SKM-1 (cell line): ENCODE measurements at regions not wholly inside any gene's neighbourhood (a gene's known extent, or its start where the extent isn't known, plus 50 kb on each side); places are given as distances from the start of the nearest gene placed in this dataset.

Source experiments
- DNase-seq: peaks from one replicate; lab custom pipeline; 2025; ENCODE audit not compliant: unreplicated experiment; lab: John Stamatoyannopoulos, UW

DNA sequence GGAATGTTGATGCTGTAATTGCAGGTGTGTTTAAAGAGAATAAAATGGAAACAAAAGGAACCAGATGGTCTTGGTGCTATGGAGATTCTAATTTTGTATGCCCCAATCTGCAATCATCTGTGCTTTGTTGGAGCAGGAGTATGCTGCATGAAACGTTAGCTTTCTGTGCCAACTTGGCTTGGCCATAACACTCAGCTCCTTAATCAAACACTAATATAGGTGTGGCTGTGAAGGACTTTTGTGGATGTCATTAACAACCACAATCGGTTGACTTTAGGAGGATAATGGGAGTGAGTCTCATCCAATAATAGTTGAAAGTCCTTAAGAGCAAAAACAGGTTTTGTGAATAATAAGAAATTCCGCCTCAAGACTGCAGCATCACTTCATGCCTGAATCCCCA lies 399.2 kb downstream of the NLGN4X start:
- no peak for DNase-seq

DNA sequence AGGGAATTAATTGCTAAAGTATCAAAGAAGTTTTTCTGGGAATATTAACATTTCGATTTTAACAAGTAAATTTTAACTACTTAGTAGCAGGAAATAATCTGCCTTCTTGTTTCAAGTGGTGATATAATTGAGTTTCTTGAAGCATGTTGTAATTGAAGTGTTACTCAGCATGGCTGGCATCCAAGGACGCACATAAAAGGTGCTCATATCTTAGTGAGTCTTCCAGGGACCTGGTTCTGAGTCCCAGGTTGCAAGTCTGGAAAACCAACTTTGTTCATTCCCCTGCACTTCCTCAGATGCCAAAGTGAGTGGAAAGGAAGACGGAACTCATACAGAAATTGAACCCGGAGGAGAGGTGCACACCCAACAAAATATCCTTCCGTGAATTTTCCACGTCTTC lies 399.6 kb downstream of the NLGN4X start:
- no peak for DNase-seq

DNA sequence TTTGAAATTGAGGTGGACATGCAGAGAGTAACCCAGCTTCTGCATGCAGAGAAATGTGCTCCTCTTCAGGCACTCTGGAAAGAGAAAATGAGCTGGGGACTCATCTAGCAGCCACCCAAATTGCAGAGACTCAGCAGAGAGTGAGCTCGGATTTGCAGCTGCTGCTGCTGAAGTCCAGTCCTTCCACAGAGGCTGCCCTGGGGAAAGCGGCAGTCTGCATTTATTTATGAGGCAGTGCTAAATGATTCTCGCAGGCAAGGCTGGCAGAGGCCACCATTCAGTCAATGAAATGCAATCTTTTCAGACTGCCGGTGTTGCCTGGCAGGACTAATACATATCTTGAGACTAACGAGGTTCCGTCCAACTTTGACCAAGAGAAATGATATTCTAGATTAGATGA lies 404.8 kb downstream of the NLGN4X start:
- no peak for DNase-seq

DNA sequence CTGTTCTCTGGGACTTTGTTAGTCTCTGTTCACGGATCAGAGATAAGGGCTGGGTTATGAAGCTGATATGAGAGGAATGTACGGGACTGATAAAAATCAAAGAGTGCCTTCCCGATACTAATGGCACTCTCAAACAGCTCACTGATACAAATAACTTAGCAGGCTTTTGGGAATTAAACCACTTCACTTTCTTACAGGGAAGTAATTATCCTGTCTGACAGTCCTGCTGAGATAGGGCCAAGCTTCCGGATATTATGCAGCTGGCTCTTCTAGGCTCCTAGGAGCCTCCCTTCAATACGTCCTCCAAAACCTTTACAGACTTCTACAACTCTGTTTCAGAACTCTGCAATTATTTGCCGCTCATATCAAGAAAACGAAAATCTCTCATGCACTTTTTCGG lies 418.0 kb downstream of the NLGN4X start:
- no peak for DNase-seq

DNA sequence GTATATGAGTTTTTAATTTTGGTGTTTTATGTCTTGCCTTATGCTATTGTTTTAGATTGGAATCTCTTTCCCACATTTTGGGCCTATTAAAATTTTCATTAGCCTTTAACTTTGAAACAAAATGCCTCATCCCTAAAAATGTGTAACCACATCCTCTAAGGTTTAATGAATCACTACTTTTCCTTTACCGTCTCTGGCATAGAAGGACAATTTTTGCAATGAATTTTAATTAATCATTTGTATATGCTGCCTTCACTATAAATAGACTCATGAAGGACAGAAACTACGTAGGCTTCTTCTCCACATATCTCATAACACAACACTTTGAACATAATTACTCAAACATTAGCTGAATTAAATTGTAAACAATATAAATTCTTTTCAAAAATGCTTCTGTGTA lies 421.5 kb downstream of the NLGN4X start:
- no peak for DNase-seq

GRCh38 chrX:5802391-5802790 lies 426.3 kb downstream of the NLGN4X start:
- DNase-seq = no peak

- DNase-seq = no peak
Measured at GRCh38 chrX:5791721-5792120, 436.9 kb downstream of the NLGN4X start.

GRCh38 chrX:5788910-5789309 lies 439.8 kb downstream of the NLGN4X start:
- DNase-seq = no peak

GRCh38 chrX:5780821-5781220 lies 447.8 kb downstream of the NLGN4X start:
- DNase-seq = no peak

DNA sequence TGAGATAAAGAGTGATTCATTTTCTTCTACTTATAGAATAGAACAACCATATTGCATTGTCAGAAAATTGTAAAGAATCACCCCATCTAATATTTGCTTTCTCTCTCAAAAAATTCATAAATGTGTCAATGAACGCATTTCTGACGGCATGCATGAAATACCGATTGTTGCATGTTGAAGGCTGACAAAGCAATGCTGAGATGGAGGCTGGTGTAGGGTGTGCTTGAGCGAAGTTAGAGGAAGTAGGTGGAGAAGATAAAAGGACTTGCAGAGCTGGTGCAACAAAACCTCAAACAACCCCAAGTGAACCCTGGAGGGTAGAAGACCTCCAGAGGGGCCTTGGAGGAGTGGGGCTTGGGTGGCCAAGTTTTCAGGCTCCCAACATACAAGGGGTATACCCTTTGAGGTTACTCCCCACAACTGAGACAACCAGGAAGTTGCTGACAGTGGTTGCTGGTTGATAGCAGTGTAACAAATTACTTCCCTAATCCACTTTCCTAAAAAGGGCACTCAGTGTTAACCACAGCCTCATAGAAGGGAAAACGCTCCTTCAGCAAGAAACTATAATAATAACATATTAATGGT lies 452.7 kb downstream of the NLGN4X start:
- peak; percentile 68 for DNase-seq

GRCh38 chrX:5774446-5774845 lies 454.2 kb downstream of the NLGN4X start:
- no peak for DNase-seq

- DNase-seq = no peak
Measured at GRCh38 chrX:5771441-5771840, 457.2 kb downstream of the NLGN4X start.

DNA sequence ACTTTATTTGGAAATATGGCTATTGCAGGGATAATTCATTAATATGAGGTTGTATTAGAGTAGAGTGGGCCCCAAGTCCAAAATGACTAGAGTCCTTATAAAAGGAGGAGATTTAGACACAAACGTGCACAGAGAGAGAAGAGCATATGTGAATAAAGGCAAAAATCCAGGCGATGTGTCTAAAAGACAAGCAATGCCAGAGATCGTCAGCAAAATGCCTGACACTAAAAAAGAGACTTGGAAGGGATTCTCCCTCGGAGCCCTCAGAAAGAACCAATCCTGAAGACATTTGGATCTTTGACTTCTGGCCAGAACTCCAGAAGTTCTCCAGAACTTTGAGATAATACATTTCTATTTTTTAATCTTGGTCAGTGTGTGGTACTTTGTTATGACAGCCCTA lies 472.1 kb downstream of the NLGN4X start:
- no peak for DNase-seq

- no peak for DNase-seq
Measured at GRCh38 chrX:5753291-5753690, 475.4 kb downstream of the NLGN4X start.

DNA sequence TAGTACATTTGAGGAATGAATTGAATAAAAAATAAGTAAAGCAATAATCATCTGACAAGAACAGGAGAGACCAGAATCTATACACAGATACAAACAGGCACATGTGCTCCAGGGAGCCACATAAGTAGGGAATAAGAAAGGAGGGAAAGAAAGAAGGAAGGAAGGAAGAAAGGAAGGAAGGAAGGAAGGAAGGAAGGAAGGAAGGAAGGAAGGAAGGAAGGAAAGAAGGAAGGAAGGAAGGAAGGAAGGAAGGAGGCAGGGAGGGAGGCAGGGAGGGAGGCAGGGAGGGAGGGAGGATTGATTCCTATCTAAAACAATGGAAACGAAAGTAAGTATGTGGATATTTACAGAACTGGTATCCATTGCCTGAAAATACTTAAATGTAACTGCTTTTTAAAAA lies 475.8 kb downstream of the NLGN4X start:
- no peak for DNase-seq

- no peak for DNase-seq
Measured at GRCh38 chrX:5748586-5749150, 480.0 kb downstream of the NLGN4X start.

DNA sequence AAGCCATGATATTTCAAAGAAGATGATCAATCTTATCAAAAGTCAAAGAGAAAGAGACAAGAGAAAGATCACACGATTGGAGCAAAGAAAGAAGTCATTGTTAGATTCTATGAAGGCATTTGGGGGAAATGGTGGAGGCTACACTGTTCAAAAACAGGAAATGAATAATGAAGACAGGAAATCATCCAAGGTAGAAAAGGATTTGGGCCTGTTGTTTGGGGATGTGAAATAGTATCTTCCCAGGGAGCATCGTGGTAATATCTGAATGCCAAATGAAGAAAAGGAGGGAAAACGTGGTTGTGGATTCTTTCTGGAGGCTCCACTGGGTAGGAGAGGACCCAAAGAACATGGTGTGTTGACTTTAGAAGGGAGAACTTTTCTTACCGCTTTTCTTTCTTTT lies 482.4 kb downstream of the NLGN4X start:
- no peak for DNase-seq

GRCh38 chrX:5733501-5733900 lies 495.2 kb downstream of the NLGN4X start:
- no peak for DNase-seq

DNA sequence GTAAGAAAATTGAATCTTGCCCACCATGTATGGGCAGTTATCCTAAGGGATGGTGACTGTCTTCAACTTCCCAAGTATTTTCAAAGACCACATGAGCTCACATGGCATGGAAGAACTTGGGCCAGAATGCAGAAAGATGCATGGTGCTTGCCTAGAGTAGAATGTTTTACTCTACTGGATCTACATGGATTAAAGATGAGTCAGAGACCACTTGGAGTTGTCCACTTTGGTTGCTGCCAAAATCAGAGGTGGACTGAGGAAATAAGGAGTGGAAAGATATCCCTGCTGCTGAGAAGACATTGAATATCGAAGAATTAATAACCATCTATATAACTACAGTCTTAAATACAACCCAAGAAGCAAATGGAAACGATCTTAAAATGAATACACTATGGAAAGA lies 498.1 kb downstream of the NLGN4X start:
- DNase-seq = no peak

DNA sequence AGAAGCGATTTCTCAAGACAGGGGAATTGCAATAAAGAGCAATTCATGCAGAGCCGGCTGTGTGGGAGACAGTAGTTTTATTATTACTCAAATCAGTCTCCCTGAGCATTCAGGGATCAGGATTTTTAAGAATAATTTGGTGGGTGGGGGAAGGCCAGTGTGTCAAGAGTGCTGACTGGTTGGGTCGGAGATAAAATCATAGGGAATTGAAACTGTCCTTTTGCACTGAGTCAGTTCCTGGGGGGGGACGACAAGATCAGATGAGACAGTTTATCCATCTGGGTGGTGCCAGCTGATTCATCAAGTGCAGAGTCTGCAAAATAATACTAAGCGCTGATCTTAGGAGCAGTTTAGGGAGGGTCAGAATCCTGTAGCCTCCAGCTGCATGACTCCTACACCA lies 502.4 kb downstream of the NLGN4X start:
- no peak for DNase-seq

DNA sequence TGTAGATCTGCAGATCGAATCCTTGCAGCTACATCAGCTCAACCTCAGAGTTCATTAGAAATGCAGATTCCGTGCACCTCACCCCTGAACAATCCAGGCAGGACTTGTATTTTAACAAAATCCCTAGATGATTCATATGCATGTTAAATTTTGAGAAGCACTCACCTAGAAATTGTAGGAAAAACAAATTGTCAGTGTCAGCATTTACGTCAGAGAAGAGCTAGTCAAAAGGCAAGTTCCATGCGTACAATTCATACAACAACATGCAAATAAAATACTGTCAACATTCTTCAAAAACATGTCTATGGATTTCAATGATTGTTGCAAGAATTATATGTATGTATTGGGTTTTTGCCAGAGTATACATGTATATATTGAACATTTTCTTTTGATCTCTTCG lies 504.5 kb downstream of the NLGN4X start:
- DNase-seq = no peak

DNA sequence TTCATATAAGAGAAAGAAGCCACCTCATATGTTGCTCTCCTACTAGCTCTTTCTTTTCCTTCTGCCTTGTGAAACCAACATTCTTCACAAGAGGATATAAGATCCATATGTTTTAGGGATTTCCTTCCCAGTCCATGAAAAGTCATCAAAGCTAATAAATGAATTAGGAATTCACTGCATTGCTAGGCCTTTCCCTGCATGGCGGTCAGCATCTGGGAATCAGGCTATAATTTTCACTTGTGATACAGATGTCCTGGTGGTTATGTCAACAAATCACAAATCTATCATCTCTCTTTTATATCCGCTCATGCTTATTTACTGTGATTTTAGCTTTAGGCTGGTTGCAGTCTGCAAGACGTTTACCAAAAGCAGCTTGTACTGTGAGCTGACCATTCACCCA lies 510.0 kb downstream of the NLGN4X start:
- no peak for DNase-seq

GRCh38 chrX:5716666-5717065 lies 512.0 kb downstream of the NLGN4X start:
- DNase-seq = no peak
